IMR-90 (cell line): ENCODE measurements at regions not wholly inside any gene's neighbourhood (a gene's known extent, or its start where the extent isn't known, plus 50 kb on each side); places are given as distances from the start of the nearest gene placed in this dataset.

Experiments used
- ATAC-seq: fragments of 200-7000 bp; cut with Tn5 transposase; 2 replicates; pipeline ENCODE4 v1.9.1; 2020; ENCODE audit warnings: low read depth, mild to moderate bottlenecking, moderate library complexity
- BruUV-seq: library from RNA; stranded (reverse); fragments of 400-500 nt; replicated peaks from 2 replicates; lab custom pipeline; 2021; lab: Mats Ljungman, UMichigan
- CTCF ChIA-PET: fragments of 300-600 bp; formaldehyde crosslinking; extraction: SDS; loops from one replicate; lab custom pipeline; 2021; ENCODE audit warnings: antibody characterized with exemption; lab: Yijun Ruan, JAX
- POLR2A ChIA-PET: fragments of 300-600 bp; sonication (Branson Sonifier 250); formaldehyde crosslinking; loops from one replicate; lab custom pipeline; 2022; ENCODE audit warnings: antibody characterized with exemption; ENCODE audit not compliant: unreplicated experiment; lab: Charles Lee
- DNase-seq: peaks from one replicate; pipeline ENCODE4 v3.0.0; 2013
- H2AFZ ChIP-seq: replicated peaks from 2 replicates; pipeline ENCODE3; 2013; ENCODE audit warnings: low read length, mild to moderate bottlenecking; ENCODE audit not compliant: poor library complexity
- H2AK5ac ChIP-seq: 2 replicates; pipeline ENCODE4 v1.6.1; 2013; ENCODE audit warnings: low read depth, low read length, inconsistent platforms
- H2AK9ac ChIP-seq: replicated peaks from 2 replicates; pipeline ENCODE3; 2013; ENCODE audit warnings: mild to moderate bottlenecking, low read depth, low read length, moderate library complexity; ENCODE audit not compliant: poor library complexity
- H2BK120ac ChIP-seq: 2 replicates; pipeline ENCODE4 v1.6.1; 2013; ENCODE audit warnings: low read depth, low read length, inconsistent platforms
- H2BK15ac ChIP-seq: 3 replicates; pipeline ENCODE4 v1.6.1; 2013; ENCODE audit warnings: low read depth, low read length, inconsistent platforms
- H2BK20ac ChIP-seq: 2 replicates; pipeline ENCODE4 v1.6.1; 2013; ENCODE audit warnings: low read depth, mild to moderate bottlenecking, inconsistent platforms, low read length, moderate library complexity
- H2BK5ac ChIP-seq: 2 replicates; pipeline ENCODE4 v1.6.1; 2013; ENCODE audit warnings: mild to moderate bottlenecking, low read depth, low read length, inconsistent platforms; ENCODE audit not compliant: poor library complexity, severe bottlenecking
- H3K14ac ChIP-seq: replicated peaks from 2 replicates; pipeline ENCODE4 v1.6.1; 2013; ENCODE audit warnings: low read depth, low read length, inconsistent platforms
- H3K18ac ChIP-seq: 2 replicates; pipeline ENCODE4 v1.6.1; 2013; ENCODE audit warnings: low read depth, low read length, control low read depth
- H3K23ac ChIP-seq: 2 replicates; pipeline ENCODE4 v1.6.1; 2013; ENCODE audit warnings: low read depth, low read length, inconsistent platforms
- H3K27ac ChIP-seq: 2 replicates; pipeline ENCODE4 v1.5.1; 2013; ENCODE audit warnings: mild to moderate bottlenecking, control low read depth, low read length; ENCODE audit not compliant: insufficient read depth
- H3K27me3 ChIP-seq: 2 replicates; pipeline ENCODE4 v1.6.1; 2013; ENCODE audit warnings: low read length; ENCODE audit not compliant: control insufficient read depth, insufficient read depth
- H3K36me3 ChIP-seq: 2 replicates; pipeline ENCODE4 v1.6.1; 2013; ENCODE audit warnings: low read length, mixed read lengths; ENCODE audit not compliant: control insufficient read depth, insufficient read depth
- H3K4ac ChIP-seq: 2 replicates; pipeline ENCODE4 v1.6.1; 2013; ENCODE audit warnings: low read depth, low read length, inconsistent platforms
- H3K4me1 ChIP-seq: 2 replicates; pipeline ENCODE4 v1.6.1; 2013; ENCODE audit warnings: low read length, mixed read lengths; ENCODE audit not compliant: control insufficient read depth, insufficient read depth
- H3K4me2 ChIP-seq: 2 replicates; pipeline ENCODE4 v1.6.1; 2013; ENCODE audit warnings: low read depth, mild to moderate bottlenecking, control low read depth, low read length, moderate library complexity
- H3K4me3 ChIP-seq: 2 replicates; pipeline ENCODE4 v1.5.1; 2013; ENCODE audit warnings: low read depth, mild to moderate bottlenecking, control low read depth, low read length, moderate library complexity; ENCODE audit not compliant: insufficient read depth
- H3K56ac ChIP-seq: 2 replicates; pipeline ENCODE4 v1.6.1; 2013; ENCODE audit warnings: low read length, inconsistent platforms; ENCODE audit not compliant: insufficient read depth; ENCODE audit errors: extremely low read depth
- H3K79me1 ChIP-seq, 2 experiments: 2 replicates each; pipeline ENCODE4 v1.6.1; 2013; ENCODE audit warnings: low read length in 2 of 2, inconsistent platforms in 1 of 2, low read depth in 1 of 2
- H3K9ac ChIP-seq: 2 replicates; pipeline ENCODE4 v1.6.1; 2013; ENCODE audit warnings: low read depth, low read length, control low read depth
- H3K9me1 ChIP-seq: 2 replicates; pipeline ENCODE4 v1.6.1; 2013; ENCODE audit warnings: low read length, inconsistent platforms; ENCODE audit not compliant: insufficient read depth
- H3K9me3 ChIP-seq: 2 replicates; pipeline ENCODE4 v1.6.1; 2013; ENCODE audit warnings: low read length; ENCODE audit not compliant: control insufficient read depth, insufficient read depth
- H4K20me1 ChIP-seq: 2 replicates; pipeline ENCODE4 v1.6.1; 2013; ENCODE audit warnings: low read length, inconsistent platforms; ENCODE audit not compliant: insufficient read depth
- H4K5ac ChIP-seq: 2 replicates; pipeline ENCODE4 v1.6.1; 2013; ENCODE audit warnings: mild to moderate bottlenecking, low read depth, low read length, control low read depth
- H4K8ac ChIP-seq, 2 experiments: 2 replicates each; pipeline ENCODE4 v1.6.1; 2013; ENCODE audit warnings: low read depth in 2 of 2, low read length in 2 of 2, control low read depth in 1 of 2, inconsistent platforms in 1 of 2
- H4K91ac ChIP-seq: 2 replicates; pipeline ENCODE4 v1.6.1; 2013; ENCODE audit warnings: low read depth, low read length, inconsistent platforms; ENCODE audit not compliant: insufficient read depth
- CEBPB ChIP-seq: IDR thresholded peaks from 2 replicates; pipeline ENCODE4 v1.6.1; 2012; ENCODE audit warnings: low read depth, low read length, improper control_type of control experiment
- MAFK ChIP-seq: IDR thresholded peaks from 2 replicates; pipeline ENCODE4 v1.6.1; 2012; ENCODE audit warnings: low read depth, low read length, improper control_type of control experiment
- MAZ ChIP-seq: IDR thresholded peaks from 2 replicates; pipeline ENCODE4 v1.6.1; 2012; ENCODE audit warnings: low read depth, mild to moderate bottlenecking, low read length, improper control_type of control experiment, moderate library complexity, borderline replicate concordance
- MXI1 ChIP-seq: IDR thresholded peaks from 2 replicates; pipeline ENCODE4 v1.6.1; 2012; ENCODE audit warnings: low read depth, mild to moderate bottlenecking, low read length, moderate library complexity, borderline replicate concordance
- NFE2L2 ChIP-seq: fragments of 150-350 bp; IDR thresholded peaks from 2 replicates; pipeline ENCODE4 v1.6.1; 2016; ENCODE audit warnings: low read depth, mild to moderate bottlenecking, low read length
- POLR2A ChIP-seq: IDR thresholded peaks from 2 replicates; pipeline ENCODE4 v1.6.1; 2012; ENCODE audit warnings: mild to moderate bottlenecking, low read depth, low read length
- RAD21 ChIP-seq: IDR thresholded peaks from 2 replicates; pipeline ENCODE4 v1.6.1; 2012; ENCODE audit warnings: low read length, improper control_type of control experiment
- RCOR1 ChIP-seq: IDR thresholded peaks from 2 replicates; pipeline ENCODE4 v1.6.1; 2012; ENCODE audit warnings: mild to moderate bottlenecking, low read length, improper control_type of control experiment; ENCODE audit not compliant: insufficient replicate concordance
- RFX5 ChIP-seq: IDR thresholded peaks from 2 replicates; pipeline ENCODE4 v1.8.0; 2012; ENCODE audit warnings: low read depth, mild to moderate bottlenecking, low read length, moderate library complexity
- SMC3 ChIP-seq: fragments of 150-350 bp; IDR thresholded peaks from 2 replicates; pipeline ENCODE4 v1.6.1; 2016; ENCODE audit warnings: low read depth, mild to moderate bottlenecking, antibody characterized with exemption, low read length, moderate library complexity
- WGBS, 2 experiments: methylation state at CpG; one replicate each; pipeline versions ENCODE4 v1.1.5 to v1.1.7; 2013; ENCODE audit warnings: missing lambda C conversion rate in 2 of 2; ENCODE audit not compliant: insufficient read length in 1 of 2; ENCODE audit errors: extremely low coverage in 2 of 2; 5-methylcytosine and 5-hydroxymethylcytosine counted together
- dilution Hi-C: fragments of 300-500 bp; cut with HindIII; formaldehyde crosslinking; loops from one replicate; pipeline ENCODE4 v1.14.3; 2018; ENCODE audit warnings: low sequenced_read_pairs; ENCODE audit not compliant: unreplicated experiment
- in situ Hi-C: fragments of 300-500 bp; cut with MboI; formaldehyde crosslinking; loops from 3 replicates; pipeline ENCODE4 v1.14.3; 2019; ENCODE audit warnings: low sequenced_read_pairs, inconsistent platforms, mixed read lengths
- intact Hi-C: fragments of 100-400 bp; cut with micrococcal nuclease; formaldehyde crosslinking; loops from 2 replicates; pipeline ENCODE4 v1.10.0; 2022
- TF ChIP-seq, protein P1 (sequence below): fragments of 150-350 bp; IDR thresholded peaks from 2 replicates; pipeline ENCODE4 v1.6.1; 2016; ENCODE audit warnings: low read depth, mild to moderate bottlenecking, low read length, moderate library complexity, borderline replicate concordance
- TF ChIP-seq, protein P2 (sequence below): fragments of 150-350 bp; IDR thresholded peaks from 2 replicates; pipeline ENCODE4 v1.6.1; 2017; ENCODE audit warnings: mild to moderate bottlenecking, antibody characterized with exemption, low read length, low read depth
- TF ChIP-seq, protein P3 (sequence below): conservative IDR thresholded peaks from 2 replicates; pipeline ENCODE4 v1.5.1; 2012; ENCODE audit warnings: mild to moderate bottlenecking, low read depth, low read length, improper control_type of control experiment

DNA sequence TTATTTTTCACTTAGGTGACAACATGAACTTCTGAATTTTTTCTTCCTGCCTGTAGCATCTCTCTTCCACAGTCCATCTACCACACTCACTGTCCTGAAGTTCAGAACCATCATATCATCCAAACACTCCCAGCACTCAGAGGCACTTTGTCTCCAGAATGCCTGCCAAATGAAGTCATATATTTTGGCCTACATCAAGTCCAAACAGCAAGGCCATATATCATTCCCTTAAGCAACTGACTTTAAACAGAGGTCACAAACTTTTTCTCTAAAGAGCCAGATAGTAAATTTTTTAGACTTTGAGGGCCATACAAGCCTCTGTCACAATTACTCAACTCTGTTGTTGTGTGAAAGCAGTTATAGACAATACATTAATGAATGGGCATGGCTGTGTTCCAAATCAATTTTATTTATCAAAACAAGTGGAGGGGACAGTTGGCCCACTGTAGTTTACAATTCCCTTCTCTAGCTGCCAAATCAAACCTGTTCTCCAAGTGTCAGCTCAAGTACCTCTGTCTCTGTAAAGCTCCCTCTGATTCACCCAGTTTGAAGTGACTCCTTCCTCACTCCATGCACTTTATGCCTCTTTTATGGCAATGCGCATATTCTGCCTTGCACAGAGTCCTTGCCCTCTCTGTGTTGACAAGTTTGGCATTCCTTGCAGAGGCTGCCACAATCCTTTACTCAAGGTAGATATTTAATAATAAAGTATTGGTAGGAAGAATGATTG lies 305.7 kb downstream of the FZD1 start:
- no peak overlapping the region for H2BK5ac ChIP-seq
- H4K5ac ChIP-seq, result no peak overlapping the region
- DNase-seq (no peak), ATAC-seq (no peak)
- no peak overlapping the region for H3K9ac ChIP-seq
- H2BK15ac ChIP-seq, result no peak overlapping the region
- H3K4me3 ChIP-seq, result no peak overlapping the region
- POLR2A ChIA-PET, result interaction anchor here (0.6 kb wide), 1 partner anchor 1159 kb away, joined by 3 read pairs; no protein-coding TSS in a partner anchor
- no CpG with 5 or more reads among the region's 1 CpG for WGBS, 2 experiments
- H3K27ac ChIP-seq, result no peak overlapping the region
- H2BK120ac ChIP-seq, result no peak overlapping the region
- no peaks in the 10 kb centered on the region for H3K9me3 ChIP-seq
- intact Hi-C loops, result loop anchor here (10.0 kb wide), 1 partner anchor 265 kb away; no protein-coding TSS in a partner anchor
- H3K4ac ChIP-seq, result no peak overlapping the region
- BruUV-seq, result no TSS peak
- H3K18ac ChIP-seq, result no peak overlapping the region
- no peak overlapping the region for H2AK5ac ChIP-seq
- no peak overlapping the region for H3K4me2 ChIP-seq
- H4K91ac ChIP-seq, result no peak overlapping the region
- H3K27me3 ChIP-seq, result peaks cover 2% of the 10 kb centered on the region; the same call in 1 of the 2 replicates
- H3K56ac ChIP-seq, result no peak overlapping the region
- H3K23ac ChIP-seq, result no peak overlapping the region
- H2AFZ ChIP-seq, result no peak overlapping the region
- TF ChIP-seq, protein P1, sequence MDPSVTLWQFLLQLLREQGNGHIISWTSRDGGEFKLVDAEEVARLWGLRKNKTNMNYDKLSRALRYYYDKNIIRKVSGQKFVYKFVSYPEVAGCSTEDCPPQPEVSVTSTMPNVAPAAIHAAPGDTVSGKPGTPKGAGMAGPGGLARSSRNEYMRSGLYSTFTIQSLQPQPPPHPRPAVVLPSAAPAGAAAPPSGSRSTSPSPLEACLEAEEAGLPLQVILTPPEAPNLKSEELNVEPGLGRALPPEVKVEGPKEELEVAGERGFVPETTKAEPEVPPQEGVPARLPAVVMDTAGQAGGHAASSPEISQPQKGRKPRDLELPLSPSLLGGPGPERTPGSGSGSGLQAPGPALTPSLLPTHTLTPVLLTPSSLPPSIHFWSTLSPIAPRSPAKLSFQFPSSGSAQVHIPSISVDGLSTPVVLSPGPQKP, result no peak
- TF ChIP-seq MAZ (no peak), NFE2L2 (no peak), RCOR1 (no peak), MAFK (no peak), POLR2A (no peak), MXI1 (no peak), RAD21 (no peak), SMC3 (no peak), CEBPB (no peak), RFX5 (no peak)
- TF ChIP-seq, protein P2, sequence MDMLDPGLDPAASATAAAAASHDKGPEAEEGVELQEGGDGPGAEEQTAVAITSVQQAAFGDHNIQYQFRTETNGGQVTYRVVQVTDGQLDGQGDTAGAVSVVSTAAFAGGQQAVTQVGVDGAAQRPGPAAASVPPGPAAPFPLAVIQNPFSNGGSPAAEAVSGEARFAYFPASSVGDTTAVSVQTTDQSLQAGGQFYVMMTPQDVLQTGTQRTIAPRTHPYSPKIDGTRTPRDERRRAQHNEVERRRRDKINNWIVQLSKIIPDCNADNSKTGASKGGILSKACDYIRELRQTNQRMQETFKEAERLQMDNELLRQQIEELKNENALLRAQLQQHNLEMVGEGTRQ, result no peak
- TF ChIP-seq, protein P3, sequence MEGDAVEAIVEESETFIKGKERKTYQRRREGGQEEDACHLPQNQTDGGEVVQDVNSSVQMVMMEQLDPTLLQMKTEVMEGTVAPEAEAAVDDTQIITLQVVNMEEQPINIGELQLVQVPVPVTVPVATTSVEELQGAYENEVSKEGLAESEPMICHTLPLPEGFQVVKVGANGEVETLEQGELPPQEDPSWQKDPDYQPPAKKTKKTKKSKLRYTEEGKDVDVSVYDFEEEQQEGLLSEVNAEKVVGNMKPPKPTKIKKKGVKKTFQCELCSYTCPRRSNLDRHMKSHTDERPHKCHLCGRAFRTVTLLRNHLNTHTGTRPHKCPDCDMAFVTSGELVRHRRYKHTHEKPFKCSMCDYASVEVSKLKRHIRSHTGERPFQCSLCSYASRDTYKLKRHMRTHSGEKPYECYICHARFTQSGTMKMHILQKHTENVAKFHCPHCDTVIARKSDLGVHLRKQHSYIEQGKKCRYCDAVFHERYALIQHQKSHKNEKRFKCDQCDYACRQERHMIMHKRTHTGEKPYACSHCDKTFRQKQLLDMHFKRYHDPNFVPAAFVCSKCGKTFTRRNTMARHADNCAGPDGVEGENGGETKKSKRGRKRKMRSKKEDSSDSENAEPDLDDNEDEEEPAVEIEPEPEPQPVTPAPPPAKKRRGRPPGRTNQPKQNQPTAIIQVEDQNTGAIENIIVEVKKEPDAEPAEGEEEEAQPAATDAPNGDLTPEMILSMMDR, result no peak
- no peak overlapping the region for H3K14ac ChIP-seq
- in situ Hi-C loops, result no loop called here
- H3K36me3 ChIP-seq, result no peaks in the 10 kb centered on the region
- CTCF ChIA-PET, result no interaction called here
- H3K79me1 ChIP-seq, result no peaks in the 10 kb centered on the region
- no peaks in the 10 kb centered on the region; the same call in 1 of the 2 replicates for H3K4me1 ChIP-seq
- H4K20me1 ChIP-seq, result no peaks in the 10 kb centered on the region
- dilution Hi-C loops, result no loop called here
- H4K8ac ChIP-seq, result no peak overlapping the region
- no peak overlapping the region for H2BK20ac ChIP-seq
- no peaks in the 10 kb centered on the region for H3K9me1 ChIP-seq
- H2AK9ac ChIP-seq, result no peak overlapping the region
